K562 (cell line): ENCODE measurements at regions not wholly inside any gene's neighbourhood (a gene's known extent, or its start where the extent isn't known, plus 50 kb on each side); places are given as distances from the start of the nearest gene placed in this dataset.

Experiments
- ETV1 ChIP-seq: fragments of 450-650 bp; conservative IDR thresholded peaks from 2 replicates; pipeline ENCODE4 v1.6.1; 2016; ENCODE audit warnings: missing genetic modification characterization, control low read depth, low read depth, missing compliant biosample characterization
- IRF2 ChIP-seq: sonication (generic); formaldehyde crosslinking; IDR thresholded peaks from 2 replicates; pipeline ENCODE4 v1.8.1; 2022; ENCODE audit warnings: mild to moderate bottlenecking, missing genetic modification reagents
- LARP7 ChIP-seq: fragments of 450-650 bp; IDR thresholded peaks from 2 replicates; pipeline ENCODE4 v1.6.1; 2016
- MAFF ChIP-seq: IDR thresholded peaks from 2 replicates; pipeline ENCODE4 v1.6.1; 2012; ENCODE audit warnings: low read length, improper control_type of control experiment
- MLX ChIP-seq, 2 experiments: fragments of 450-650 bp in 1 of 2; sonication (generic) in 1 of 2; formaldehyde crosslinking; conservative IDR thresholded peaks; 2 replicates each; pipeline versions ENCODE4 v1.4.0 to v1.8.1; 2020 to 2022; ENCODE audit warnings: mild to moderate bottlenecking in 1 of 2, missing genetic modification reagents in 1 of 2
- NBN ChIP-seq: fragments of 450-650 bp; IDR thresholded peaks from 2 replicates; pipeline ENCODE4 v1.6.1; 2016; ENCODE audit warnings: low read depth, mild to moderate bottlenecking
- OTX1 ChIP-seq: fragments of 450-650 bp; formaldehyde crosslinking; IDR thresholded peaks from 2 replicates; pipeline ENCODE4 v1.4.0; 2022; ENCODE audit warnings: mild to moderate bottlenecking
- POLR2A ChIP-seq: fragments of 450-650 bp; conservative IDR thresholded peaks from 2 replicates; pipeline ENCODE4 v1.6.1; 2016
- POLR2AphosphoS5 ChIP-seq: IDR thresholded peaks from 2 replicates; pipeline ENCODE4 v1.6.1; 2011; ENCODE audit warnings: mild to moderate bottlenecking, low read depth, low read length, moderate library complexity; ENCODE audit not compliant: control insufficient read depth, insufficient read depth
- RFX5 ChIP-seq: IDR thresholded peaks from 2 replicates; pipeline ENCODE4 v1.6.1; 2011; ENCODE audit warnings: low read depth, mild to moderate bottlenecking, improper control_type of control experiment, low read length
- TF ChIP-seq, protein P1 (sequence below): fragments of 450-650 bp; formaldehyde crosslinking; IDR thresholded peaks from 2 replicates; pipeline ENCODE4 v1.4.0; 2020; ENCODE audit warnings: mild to moderate bottlenecking, mixed read lengths

- TF ChIP-seq LARP7, result no peak
- TF ChIP-seq RFX5, result no peak
- no peak for TF ChIP-seq IRF2 (CRISPR knock-in tag)
- no peak for TF ChIP-seq POLR2A
- no peak for TF ChIP-seq OTX1 (CRISPR knock-in tag)
- TF ChIP-seq, protein P1, sequence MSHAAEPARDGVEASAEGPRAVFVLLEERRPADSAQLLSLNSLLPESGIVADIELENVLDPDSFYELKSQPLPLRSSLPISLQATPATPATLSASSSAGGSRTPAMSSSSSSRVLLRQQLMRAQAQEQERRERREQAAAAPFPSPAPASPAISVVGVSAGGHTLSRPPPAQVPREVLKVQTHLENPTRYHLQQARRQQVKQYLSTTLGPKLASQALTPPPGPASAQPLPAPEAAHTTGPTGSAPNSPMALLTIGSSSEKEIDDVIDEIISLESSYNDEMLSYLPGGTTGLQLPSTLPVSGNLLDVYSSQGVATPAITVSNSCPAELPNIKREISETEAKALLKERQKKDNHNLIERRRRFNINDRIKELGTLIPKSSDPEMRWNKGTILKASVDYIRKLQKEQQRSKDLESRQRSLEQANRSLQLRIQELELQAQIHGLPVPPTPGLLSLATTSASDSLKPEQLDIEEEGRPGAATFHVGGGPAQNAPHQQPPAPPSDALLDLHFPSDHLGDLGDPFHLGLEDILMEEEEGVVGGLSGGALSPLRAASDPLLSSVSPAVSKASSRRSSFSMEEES (CRISPR knock-in tag), result no peak
- no peak for TF ChIP-seq MAFF
- no peak for TF ChIP-seq ETV1 (tag)
- TF ChIP-seq POLR2AphosphoS5, result no peak
- TF ChIP-seq MLX (CRISPR knock-in tag; conservative IDR thresholded peaks at IDR 0.05), result no peak
- no peak for TF ChIP-seq NBN
These were observed 127.3 kb upstream of the NUDT7 start for GRCh38 chr16:77594799-77595596.
